HCT116 (cell line): ENCODE measurements at regions not wholly inside any gene's neighbourhood (a gene's known extent, or its start where the extent isn't known, plus 50 kb on each side); places are given as distances from the start of the nearest gene placed in this dataset.

Experiments used
- ATAC-seq: fragments of 200-7000 bp; cut with Tn5 transposase; 2 replicates; pipeline ENCODE4 v1.9.1; 2020; ENCODE audit warnings: mild to moderate bottlenecking, moderate library complexity
- BruUV-seq: library from RNA; stranded (reverse); fragments of 400-500 nt; replicated peaks from 2 replicates; lab custom pipeline; 2021; lab: Mats Ljungman, UMichigan
- CTCF ChIA-PET: fragments of 300-600 bp; sonication (Branson Sonifier 250); formaldehyde crosslinking; loops from one replicate; lab custom pipeline; 2021; ENCODE audit warnings: antibody characterized with exemption; lab: Charles Lee
- POLR2A ChIA-PET: fragments of 300-600, 350-600 bp; sonication (Branson Sonifier 250); formaldehyde crosslinking; loops from one replicate; lab custom pipeline; 2021; ENCODE audit warnings: antibody characterized with exemption; lab: Charles Lee
- RAD21 ChIA-PET, 2 experiments: fragments of 300-600 bp; sonication (Branson Sonifier 250); formaldehyde crosslinking; loops; one replicate each; lab custom pipeline; 2023; ENCODE audit warnings: low total read pairs in 2 of 2; ENCODE audit not compliant: uncharacterized antibody in 2 of 2, unreplicated experiment in 2 of 2, low non-redundant PET in 1 of 2; lab: Charles Lee
- DNase-seq: peaks from one replicate; pipeline ENCODE4 v3.0.0-alpha.2; 2010; ENCODE audit warnings: low read depth, low spot score
- H2AFZ ChIP-seq: fragments of 200-600 bp; shearing (Covaris generic), sonication (generic); 2 replicates; pipeline ENCODE4 v1.6.1; 2017; ENCODE audit warnings: low read depth, mixed run types, mixed read lengths, antibody characterized with exemption, low read length; ENCODE audit not compliant: poor library complexity, severe bottlenecking
- H3K27ac ChIP-seq: 2 replicates; pipeline ENCODE4 v1.5.1; 2012; ENCODE audit warnings: low read depth, low read length
- H3K27me3 ChIP-seq: fragments of 200-600 bp; sonication (generic); 2 replicates; pipeline ENCODE4 v1.6.1; 2016; ENCODE audit warnings: mixed run types, low read length, mixed read lengths; ENCODE audit not compliant: insufficient read depth
- H3K36me3 ChIP-seq, 2 experiments: fragments of 200-500 bp in 1 of 2; fragments of 200-600 bp in 1 of 2; sonication (Bioruptor generic) in 1 of 2; sonication (generic) in 1 of 2; 2 replicates each; pipeline versions ENCODE4 v1.5.1 to v1.6.1; 2014 to 2016; ENCODE audit warnings: low read length in 2 of 2, inconsistent platforms in 1 of 2, mixed read lengths in 1 of 2, mixed run types in 1 of 2; ENCODE audit not compliant: insufficient read depth in 2 of 2, control insufficient read depth in 1 of 2
- H3K4me1 ChIP-seq, 2 experiments: fragments of 200-600 bp in 1 of 2; sonication (generic) in 1 of 2; 2 replicates each; pipeline versions ENCODE4 v1.5.1 to v1.6.1; 2012 to 2017; ENCODE audit warnings: low read length in 2 of 2, inconsistent platforms in 1 of 2, mild to moderate bottlenecking in 1 of 2, mixed read lengths in 1 of 2, mixed run types in 1 of 2, moderate library complexity in 1 of 2; ENCODE audit not compliant: insufficient read depth in 2 of 2, control insufficient read depth in 1 of 2
- H3K4me2 ChIP-seq: fragments of 200-600 bp; sonication (generic); 2 replicates; pipeline ENCODE4 v1.6.1; 2017; ENCODE audit warnings: mixed run types, low read length, mixed read lengths
- H3K4me3 ChIP-seq, 2 experiments: fragments of 200-600 bp in 1 of 2; sonication (generic) in 1 of 2; replicated peaks in 1 of 2; 2 replicates each; pipeline ENCODE4 v1.5.1; 2011 to 2016; ENCODE audit warnings: low read length in 2 of 2, control low read depth in 1 of 2, low read depth in 1 of 2, mild to moderate bottlenecking in 1 of 2, mixed read lengths in 1 of 2, mixed run types in 1 of 2
- H3K79me2 ChIP-seq: fragments of 200-600 bp; sonication (generic); 2 replicates; pipeline ENCODE4 v1.6.1; 2017; ENCODE audit warnings: mild to moderate bottlenecking, mixed run types, low read length, moderate library complexity, mixed read lengths; ENCODE audit not compliant: insufficient read depth
- H3K9ac ChIP-seq: fragments of 200-600 bp; sonication (generic); 2 replicates; pipeline ENCODE4 v1.6.1; 2016; ENCODE audit warnings: low read length, mixed read lengths
- H3K9me2 ChIP-seq: fragments of 200-600 bp; sonication (generic), shearing (Covaris generic); 2 replicates; pipeline ENCODE4 v1.6.1; 2017; ENCODE audit warnings: mixed run types, mild to moderate bottlenecking, moderate library complexity; ENCODE audit not compliant: insufficient read depth
- H3K9me3 ChIP-seq, 2 experiments: fragments of 200-500 bp in 1 of 2; fragments of 200-600 bp in 1 of 2; sonication (Bioruptor generic) in 1 of 2; sonication (generic) in 1 of 2; 2 replicates each; pipeline ENCODE4 v1.6.1; 2014 to 2017; ENCODE audit warnings: low read length in 2 of 2, mixed read lengths in 2 of 2, inconsistent platforms in 1 of 2, low read depth in 1 of 2, mild to moderate bottlenecking in 1 of 2, mixed run types in 1 of 2, moderate library complexity in 1 of 2; ENCODE audit not compliant: control insufficient read depth in 1 of 2, insufficient read depth in 1 of 2
- H4K20me1 ChIP-seq: fragments of 200-600 bp; sonication (generic), shearing (Covaris generic); 2 replicates; pipeline ENCODE4 v1.6.1; 2017; ENCODE audit warnings: mixed run types, mild to moderate bottlenecking, moderate library complexity; ENCODE audit not compliant: insufficient read depth
- ATF3 ChIP-seq: IDR thresholded peaks from 2 replicates; pipeline ENCODE4 v1.6.1; 2012
- CEBPB ChIP-seq: IDR thresholded peaks from 2 replicates; pipeline ENCODE4 v1.6.1; 2012; ENCODE audit warnings: low read depth
- CTCF ChIP-seq, 3 experiments: fragments of 200-600 bp in 1 of 3; sonication (generic) in 1 of 3; IDR thresholded peaks in 2 of 3; conservative IDR thresholded peaks in 1 of 3; 2 replicates each; pipeline ENCODE4 v1.5.1; 2012 to 2017; ENCODE audit warnings: low read depth in 2 of 3, low read length in 2 of 3, antibody characterized with exemption in 1 of 3, borderline replicate concordance in 1 of 3, control low read depth in 1 of 3, mild to moderate bottlenecking in 1 of 3, mixed read lengths in 1 of 3, mixed run types in 1 of 3, moderate library complexity in 1 of 3; ENCODE audit not compliant: insufficient read depth in 1 of 3
- EZH2 ChIP-seq: fragments of 200-600 bp; sonication (generic); IDR thresholded peaks from 2 replicates; pipeline ENCODE4 v1.6.1; 2017; ENCODE audit warnings: antibody characterized with exemption, mixed run types
- EZH2phosphoT487 ChIP-seq: fragments of 200-600 bp; IDR thresholded peaks from 2 replicates; pipeline ENCODE4 v1.6.1; 2018; ENCODE audit warnings: antibody characterized with exemption, borderline replicate concordance
- MAX ChIP-seq: IDR thresholded peaks from 2 replicates; pipeline ENCODE4 v1.6.1; 2012
- POLR2A ChIP-seq: IDR thresholded peaks from 2 replicates; pipeline ENCODE4 v1.7.0; 2011; ENCODE audit warnings: borderline replicate concordance; ENCODE audit not compliant: insufficient read depth, insufficient read length; ENCODE audit errors: extremely low read depth
- POLR2AphosphoS5 ChIP-seq: IDR thresholded peaks from 2 replicates; pipeline ENCODE4 v1.6.1; 2011; ENCODE audit warnings: mild to moderate bottlenecking, low read depth, low read length, moderate library complexity
- RAD21 ChIP-seq: IDR thresholded peaks from 2 replicates; pipeline ENCODE4 v1.6.1; 2012; ENCODE audit warnings: low read depth, mild to moderate bottlenecking
- REST ChIP-seq: IDR thresholded peaks from 2 replicates; pipeline ENCODE4 v1.6.1; 2012; ENCODE audit warnings: low read depth
- SIN3A ChIP-seq: IDR thresholded peaks from 2 replicates; pipeline ENCODE4 v1.6.1; 2012; ENCODE audit warnings: low read depth
- SRF ChIP-seq: IDR thresholded peaks from 2 replicates; pipeline ENCODE4 v1.6.1; 2012; ENCODE audit warnings: low read depth
- YY1 ChIP-seq: IDR thresholded peaks from 2 replicates; pipeline ENCODE4 v1.6.1; 2011; ENCODE audit warnings: low read length, low read depth, moderate library complexity, mild to moderate bottlenecking; ENCODE audit not compliant: insufficient replicate concordance; ENCODE audit errors: extremely low read depth
- ZBTB33 ChIP-seq: IDR thresholded peaks from 2 replicates; pipeline ENCODE4 v1.6.1; 2011; ENCODE audit warnings: mild to moderate bottlenecking, low read length, moderate library complexity; ENCODE audit not compliant: insufficient replicate concordance; ENCODE audit errors: extremely low read depth
- ZNF274 ChIP-seq: fragments of 200-500 bp; sonication (Bioruptor generic); IDR thresholded peaks from 2 replicates; pipeline ENCODE4 v1.6.1; 2014; ENCODE audit warnings: mild to moderate bottlenecking, low read depth, low read length, inconsistent platforms
- intact Hi-C: fragments of 100-400 bp; cut with micrococcal nuclease; formaldehyde crosslinking; loops from 2 replicates; pipeline ENCODE4 v1.10.0; 2022

GRCh38 chr3:6132684-6133432 is 728.1 kb upstream of the GRM7 start (continued):
- no peak for TF ChIP-seq MAX
- no peak for TF ChIP-seq ZBTB33
- no peak for TF ChIP-seq CEBPB
- no peak for TF ChIP-seq SRF

- BruUV-seq: no TSS peak
- ChIA-PET RAD21 (no interaction called here), CTCF (no interaction called here), POLR2A (no interaction called here)
- intact Hi-C loops: no loop called here
- H2AFZ ChIP-seq: no peak overlapping the region
- no peaks in the 10 kb centered on the region for H3K36me3 ChIP-seq
- no peaks in the 10 kb centered on the region for H3K9me2 ChIP-seq
- H3K79me2 ChIP-seq: no peaks in the 10 kb centered on the region
- ATAC-seq: no peak
- DNase-seq: no peak
- H3K27ac ChIP-seq: no peak overlapping the region
- no peaks in the 10 kb centered on the region for H3K27me3 ChIP-seq
- H3K4me2 ChIP-seq: no peak overlapping the region
- H3K9me3 ChIP-seq: no peaks in the 10 kb centered on the region
- H3K4me3 ChIP-seq: no peak overlapping the region
- H3K9ac ChIP-seq: no peak overlapping the region
- H4K20me1 ChIP-seq: no peaks in the 10 kb centered on the region
- H3K4me1 ChIP-seq: no peaks in the 10 kb centered on the region
- TF ChIP-seq YY1 (no peak), EZH2 (no peak), ZNF274 (no peak), ATF3 (no peak), CTCF (IDR thresholded peaks at IDR 0.05 in 2 of 3, conservative IDR thresholded peaks at IDR 0.05 in 1 of 3; ENCODE audit: borderline replicate concordance in 1 of 3, insufficient read depth in 1 of 3, low read depth in 2 of 3, low read length in 2 of 3) (no peak), REST (no peak), SIN3A (no peak), EZH2phosphoT487 (no peak), POLR2A (no peak), POLR2AphosphoS5 (no peak), RAD21 (no peak)
Measured at GRCh38 chr3:6142707-6143106, 718.2 kb upstream of the GRM7 start.
